Loucy (cell line): ENCODE measurements at regions not wholly inside any gene's neighbourhood (a gene's known extent, or its start where the extent isn't known, plus 50 kb on each side); places are given as distances from the start of the nearest gene placed in this dataset.

Source experiments
- H2AFZ ChIP-seq: fragments of 200-600 bp; sonication (generic); 2 replicates; pipeline ENCODE4 v1.6.0; 2016; ENCODE audit warnings: antibody characterized with exemption, mild to moderate bottlenecking, low read length, moderate library complexity
- H3F3A ChIP-seq: fragments of 200-600 bp; 2 replicates; pipeline ENCODE4 v1.6.0; 2016; ENCODE audit warnings: antibody characterized with exemption, low read depth, mild to moderate bottlenecking
- H3K27me3 ChIP-seq: fragments of 200-600 bp; sonication (generic); 2 replicates; pipeline ENCODE4 v1.6.1; 2014; ENCODE audit warnings: low read length, mild to moderate bottlenecking; ENCODE audit not compliant: insufficient read depth, poor library complexity, severe bottlenecking
- H3K36me3 ChIP-seq: fragments of 200-600 bp; sonication (generic); 2 replicates; pipeline ENCODE4 v1.6.1; 2016; ENCODE audit warnings: low read length; ENCODE audit not compliant: insufficient read depth
- H3K4me1 ChIP-seq: fragments of 200-600 bp; sonication (generic); 2 replicates; pipeline ENCODE4 v1.5.1; 2014; ENCODE audit warnings: low read length, mild to moderate bottlenecking; ENCODE audit not compliant: insufficient read depth, poor library complexity, severe bottlenecking
- H3K4me2 ChIP-seq: fragments of 200-600 bp; sonication (generic); 2 replicates; pipeline ENCODE4 v1.6.0; 2014; ENCODE audit warnings: antibody characterized with exemption, low read length, low read depth, mild to moderate bottlenecking; ENCODE audit not compliant: poor library complexity, severe bottlenecking
- H3K4me3 ChIP-seq: fragments of 200-600 bp; sonication (generic); 2 replicates; pipeline ENCODE4 v1.5.1; 2014; ENCODE audit warnings: low read length, mild to moderate bottlenecking, mixed read lengths; ENCODE audit not compliant: poor library complexity, severe bottlenecking
- H3K79me2 ChIP-seq: fragments of 200-600 bp; sonication (generic); 2 replicates; pipeline ENCODE4 v1.6.1; 2014; ENCODE audit warnings: low read length; ENCODE audit not compliant: insufficient read depth
- H3K9ac ChIP-seq: fragments of 200-600 bp; sonication (generic); 2 replicates; pipeline ENCODE4 v1.6.0; 2014; ENCODE audit warnings: mild to moderate bottlenecking, low read depth, low read length, moderate library complexity; ENCODE audit not compliant: poor library complexity, severe bottlenecking
- H3K9me2 ChIP-seq: fragments of 200-600 bp; sonication (generic); replicated peaks from 2 replicates; pipeline ENCODE4 v1.6.1; 2016; ENCODE audit warnings: low read depth, low read length, mixed read lengths
- H3K9me3 ChIP-seq: fragments of 200-600 bp; sonication (generic); 2 replicates; pipeline ENCODE4 v1.6.1; 2014; ENCODE audit warnings: mild to moderate bottlenecking, antibody characterized with exemption, low read length, low read depth; ENCODE audit not compliant: insufficient read depth
- H4K20me1 ChIP-seq: fragments of 200-600 bp; sonication (generic); 2 replicates; pipeline ENCODE4 v1.6.0; 2014; ENCODE audit warnings: antibody characterized with exemption, low read length, mild to moderate bottlenecking; ENCODE audit not compliant: insufficient read depth, poor library complexity, severe bottlenecking
- CTCF ChIP-seq: fragments of 200-600 bp; sonication (generic); conservative IDR thresholded peaks from 2 replicates; pipeline ENCODE4 v1.5.1; 2014; ENCODE audit warnings: mild to moderate bottlenecking, antibody characterized with exemption, low read length
- EZH2phosphoT487 ChIP-seq: fragments of 200-600 bp; IDR thresholded peaks from 2 replicates; pipeline ENCODE4 v1.6.1; 2018; ENCODE audit warnings: antibody characterized with exemption, mild to moderate bottlenecking, moderate library complexity, borderline replicate concordance

- Histone ChIP-seq H3K4me2 (peak overlapping the region; percentile 57), H3K9ac (peak overlapping the region; percentile 3), H2AFZ (peak overlapping the region; percentile 40)
Observed at GRCh38 chr7:131235489-131236317, 92.0 kb upstream of the MKLN1 start.

GRCh38 chr7:131236318-131236672 is 91.4 kb upstream of the MKLN1 start:
- Histone ChIP-seq H3K4me1 (peaks cover 33% of the 10 kb centered on the region), H3K9ac (no peak overlapping the region), H3K9me2 (no peaks in the 10 kb centered on the region)

More at GRCh38 chr7:131235489-131236317, 92.0 kb upstream of the MKLN1 start:
- Histone ChIP-seq H3K27me3 (no peaks in the 10 kb centered on the region), H4K20me1 (no peaks in the 10 kb centered on the region), H3K9me2 (no peaks in the 10 kb centered on the region), H3F3A (no peaks in the 10 kb centered on the region), H3K79me2 (no peaks in the 10 kb centered on the region), H3K4me3 (peak overlapping the region; percentile 50), H3K36me3 (no peaks in the 10 kb centered on the region), H3K9me3 (no peaks in the 10 kb centered on the region), H3K4me1 (peaks cover 38% of the 10 kb centered on the region)
- no peak for TF ChIP-seq EZH2phosphoT487

GRCh38 chr7:131238347-131238931 is 89.2 kb upstream of the MKLN1 start:
- H3F3A ChIP-seq: no peaks in the 10 kb centered on the region
- no peak overlapping the region; the same call in none of the 2 replicates for H2AFZ ChIP-seq

More at GRCh38 chr7:131236318-131236672, 91.4 kb upstream of the MKLN1 start:
- TF ChIP-seq EZH2phosphoT487: no peak
- TF ChIP-seq CTCF: no peak
- H3K79me2 ChIP-seq: no peaks in the 10 kb centered on the region
- no peak overlapping the region for H3K4me3 ChIP-seq
- H3K27me3 ChIP-seq: no peaks in the 10 kb centered on the region
- H3K36me3 ChIP-seq: no peaks in the 10 kb centered on the region
- H3K9me3 ChIP-seq: no peaks in the 10 kb centered on the region
- no peaks in the 10 kb centered on the region for H4K20me1 ChIP-seq
- no peaks in the 10 kb centered on the region for H3F3A ChIP-seq
- H3K4me2 ChIP-seq: peak overlapping the region; percentile 57
- H2AFZ ChIP-seq: 0 out of 2 replicates have a peak overlapping the region, but pooled peaks have one; percentile 40

More at GRCh38 chr7:131238347-131238931, 89.2 kb upstream of the MKLN1 start:
- Histone ChIP-seq H3K9me3 (no peaks in the 10 kb centered on the region), H3K9ac (no peak overlapping the region), H4K20me1 (no peaks in the 10 kb centered on the region), H3K4me3 (no peak overlapping the region), H3K4me1 (peaks cover 21% of the 10 kb centered on the region), H3K79me2 (no peaks in the 10 kb centered on the region), H3K9me2 (no peaks in the 10 kb centered on the region), H3K4me2 (no peak overlapping the region), H3K27me3 (no peaks in the 10 kb centered on the region), H3K36me3 (no peaks in the 10 kb centered on the region)
- no peak for TF ChIP-seq CTCF
- no peak for TF ChIP-seq EZH2phosphoT487
